ENCODE measurements at regions not wholly inside any gene's neighbourhood (a gene's known extent, or its start where the extent isn't known, plus 50 kb on each side); places are given as distances from the start of the nearest gene placed in this dataset.

DNA sequence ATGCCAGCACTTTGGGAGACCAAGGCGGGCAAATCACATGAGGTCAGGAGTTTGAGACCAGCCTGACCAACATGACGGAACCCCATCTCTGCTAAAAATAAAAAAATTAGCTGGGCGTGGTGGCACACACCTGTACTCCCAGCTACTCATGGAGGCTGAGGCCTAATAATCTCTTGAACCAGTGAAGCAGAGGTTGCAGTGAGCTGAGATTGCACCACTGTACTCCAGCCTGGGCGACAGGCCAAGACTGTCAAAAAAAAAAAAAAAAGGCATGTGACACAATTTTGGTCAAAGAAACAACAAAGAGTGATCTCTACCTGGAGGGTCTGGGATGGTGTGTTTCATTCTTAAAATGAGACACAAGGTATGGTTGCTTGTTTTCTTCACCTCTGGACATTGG lies 188.2 kb upstream of the HS3ST1 start:
- ATAC-seq (no peak), DNase-seq (ENCODE audit: extremely low read depth in 1 of 4, low spot score in 3 of 4) (no peak), FAIRE-seq (no peak)
- 0% methylated on average over 4 of the region's 4 CpGs for WGBS (ENCODE audit: insufficient coverage, low coverage, missing lambda C conversion rate)
- in situ Hi-C loops (cut with MboI), result no loop called here
- Histone ChIP-seq H3K27me3 (ENCODE audit: control insufficient read depth in 2 of 2, insufficient read depth in 2 of 2, low read length in 2 of 2) (no peaks in the 10 kb centered on the region), H3K4me1 (replicated peaks in 1 of 2; ENCODE audit: control insufficient read depth in 2 of 2, insufficient read depth in 2 of 2, low read length in 2 of 2) (no peaks in the 10 kb centered on the region), H3K9me1 (ENCODE audit: control insufficient read depth, insufficient read depth, low read length) (no peaks in the 10 kb centered on the region), H2AFZ (ENCODE audit: low read depth, low read length) (no peak overlapping the region), H3K9ac (ENCODE audit: insufficient read depth in 1 of 2, low read depth in 2 of 2, low read length in 2 of 2) (no peak overlapping the region), H3K36me3 (ENCODE audit: control insufficient read depth, insufficient read depth, low read length) (no peaks in the 10 kb centered on the region), H3K27ac (ENCODE audit: extremely low read depth, low read depth, low read length) (no peak overlapping the region), H3K4me3 (no peak overlapping the region), H3K79me2 (ENCODE audit: control insufficient read depth, insufficient read depth, low read length) (no peaks in the 10 kb centered on the region), H3K4me2 (ENCODE audit: insufficient read depth, low read length) (no peak overlapping the region), H4K20me1 (replicated peaks; ENCODE audit: control insufficient read depth, insufficient read depth, low read length) (no peaks in the 10 kb centered on the region), H3K9me3 (replicated peaks; ENCODE audit: control insufficient read depth, insufficient read depth, low read depth, low read length) (no peaks in the 10 kb centered on the region)
- ChIA-PET POLR2A (no interaction called here), CTCF (ENCODE audit: low intra/inter-chr PET ratio) (no interaction called here)
- BruUV-seq (replicated peaks), result no TSS peak
- no peak for TF ChIP-seq IFI16 (CRISPR knock-in tag; IDR thresholded peaks at IDR 0.05)
- no peak for TF ChIP-seq PKNOX1 (IDR thresholded peaks at IDR 0.05)
- no peak for TF ChIP-seq ZNF324 (CRISPR knock-in tag; IDR thresholded peaks at IDR 0.05)
- TF ChIP-seq BRCA1 (IDR thresholded peaks at IDR 0.05), result no peak
- no peak for TF ChIP-seq BRCA1 (CRISPR knock-in tag; IDR thresholded peaks at IDR 0.05)
- TF ChIP-seq ZBTB49 (CRISPR knock-in tag; IDR thresholded peaks at IDR 0.05; ENCODE audit: borderline replicate concordance), result no peak
- TF ChIP-seq SMC3 (conservative IDR thresholded peaks at IDR 0.05; ENCODE audit: insufficient read depth, low read depth, low read length), result no peak
- no peak for TF ChIP-seq ZNF431 (CRISPR knock-in tag; IDR thresholded peaks at IDR 0.05)
- no peak for TF ChIP-seq ZNF224 (CRISPR knock-in tag; IDR thresholded peaks at IDR 0.05)
- TF ChIP-seq ZNF24 (IDR thresholded peaks at IDR 0.05), result no peak
- no peak for TF ChIP-seq NR2C1 (IDR thresholded peaks at IDR 0.05)
- TF ChIP-seq NR2C1 (tag; IDR thresholded peaks at IDR 0.05), result no peak
- TF ChIP-seq ADNP (tag; IDR thresholded peaks at IDR 0.05), result no peak
- intact Hi-C loops (cut with micrococcal nuclease), result no loop called here

Data from K562 (cell line).